HAP-1 (cell line): ENCODE measurements at regions not wholly inside any gene's neighbourhood (a gene's known extent, or its start where the extent isn't known, plus 50 kb on each side); places are given as distances from the start of the nearest gene placed in this dataset.

ENCODE experiments used
- DNase-seq, 2 experiments: peaks; one replicate each; pipeline ENCODE4 v3.0.0-alpha.2; 2016 to 2020; ENCODE audit warnings: low spot score in 2 of 2
- H3K27me3 ChIP-seq: fragments of 250-450 bp; sonication (Bioruptor Pico); 2 replicates; pipeline ENCODE4 v1.5.1; 2020; ENCODE audit warnings: low read depth, mild to moderate bottlenecking, moderate library complexity
- H3K36me3 ChIP-seq: fragments of 250-450 bp; sonication (Bioruptor Pico); replicated peaks from 2 replicates; pipeline ENCODE4 v1.5.1; 2020; ENCODE audit warnings: mild to moderate bottlenecking
- H3K4me1 ChIP-seq: fragments of 250-450 bp; sonication (Bioruptor Pico); 2 replicates; pipeline ENCODE4 v1.5.1; 2020; ENCODE audit warnings: mild to moderate bottlenecking
- H3K4me3 ChIP-seq: fragments of 250-450 bp; sonication (Bioruptor Pico); 2 replicates; pipeline ENCODE4 v1.5.1; 2020; ENCODE audit warnings: mild to moderate bottlenecking, moderate library complexity
- H3K9me3 ChIP-seq: fragments of 250-450 bp; sonication (Bioruptor Pico); 2 replicates; pipeline ENCODE4 v1.5.1; 2020; ENCODE audit warnings: mild to moderate bottlenecking, moderate library complexity
- in situ Hi-C: fragments of 300-500 bp; cut with MboI; formaldehyde crosslinking; loops from 3 replicates; pipeline ENCODE4 v1.14.3; 2020; ENCODE audit warnings: low sequenced_read_pairs, inconsistent platforms, mixed read lengths

- Histone ChIP-seq H3K27me3 (no peaks in the 10 kb centered on the region), H3K9me3 (no peaks in the 10 kb centered on the region), H3K36me3 (no peaks in the 10 kb centered on the region), H3K4me1 (no peaks in the 10 kb centered on the region), H3K4me3 (no peak overlapping the region)
- in situ Hi-C loops, result no loop called here
- DNase-seq, result no peak
Measured at GRCh38 chr15:46710401-46710960, 1006.8 kb upstream of the SEMA6D start.

GRCh38 chr15:46713045-46713444 is 1004.3 kb upstream of the SEMA6D start:
- no peaks in the 10 kb centered on the region for H3K4me1 ChIP-seq

GRCh38 chr15:46714950-46715349 is 1002.4 kb upstream of the SEMA6D start:
- H3K9me3 ChIP-seq, result no peaks in the 10 kb centered on the region
- DNase-seq, result no peak
- in situ Hi-C loops, result no loop called here

More at GRCh38 chr15:46713045-46713444, 1004.3 kb upstream of the SEMA6D start:
- Histone ChIP-seq H3K27me3 (no peaks in the 10 kb centered on the region), H3K9me3 (no peaks in the 10 kb centered on the region), H3K4me3 (no peak overlapping the region), H3K36me3 (no peaks in the 10 kb centered on the region)
- in situ Hi-C loops, result no loop called here
- no peak for DNase-seq

GRCh38 chr15:46723308-46723707 is 994.0 kb upstream of the SEMA6D start:
- no peak overlapping the region for H3K4me3 ChIP-seq

More at GRCh38 chr15:46714950-46715349, 1002.4 kb upstream of the SEMA6D start:
- Histone ChIP-seq H3K27me3 (no peaks in the 10 kb centered on the region), H3K4me3 (no peak overlapping the region), H3K36me3 (no peaks in the 10 kb centered on the region), H3K4me1 (no peaks in the 10 kb centered on the region)

GRCh38 chr15:46732060-46732459 is 985.2 kb upstream of the SEMA6D start:
- no peaks in the 10 kb centered on the region; the same call in 1 of the 2 replicates for H3K9me3 ChIP-seq
- in situ Hi-C loops, result no loop called here
- no peaks in the 10 kb centered on the region for H3K36me3 ChIP-seq

More at GRCh38 chr15:46723308-46723707, 994.0 kb upstream of the SEMA6D start:
- H3K36me3 ChIP-seq, result no peaks in the 10 kb centered on the region
- no peaks in the 10 kb centered on the region for H3K9me3 ChIP-seq
- H3K27me3 ChIP-seq, result no peaks in the 10 kb centered on the region
- in situ Hi-C loops, result no loop called here
- DNase-seq, result no peak
- no peaks in the 10 kb centered on the region for H3K4me1 ChIP-seq

GRCh38 chr15:46735115-46735514 is 982.2 kb upstream of the SEMA6D start:
- Histone ChIP-seq H3K4me3 (no peak overlapping the region), H3K27me3 (no peaks in the 10 kb centered on the region), H3K4me1 (no peaks in the 10 kb centered on the region), H3K9me3 (no peaks in the 10 kb centered on the region; the same call in 1 of the 2 replicates), H3K36me3 (no peaks in the 10 kb centered on the region)
- DNase-seq, result no peak
- in situ Hi-C loops, result no loop called here

More at GRCh38 chr15:46732060-46732459, 985.2 kb upstream of the SEMA6D start:
- DNase-seq, result no peak
- Histone ChIP-seq H3K27me3 (no peaks in the 10 kb centered on the region), H3K4me3 (no peak overlapping the region), H3K4me1 (no peaks in the 10 kb centered on the region)

- Histone ChIP-seq H3K4me3 (no peak overlapping the region), H3K9me3 (no peaks in the 10 kb centered on the region), H3K36me3 (no peaks in the 10 kb centered on the region), H3K4me1 (no peaks in the 10 kb centered on the region), H3K27me3 (no peaks in the 10 kb centered on the region)
- DNase-seq, result no peak
- in situ Hi-C loops, result no loop called here
Measured at GRCh38 chr15:46751303-46751702, 966.0 kb upstream of the SEMA6D start.

- no peaks in the 10 kb centered on the region for H3K4me1 ChIP-seq
- in situ Hi-C loops, result no loop called here
Measured at GRCh38 chr15:46753946-46754345, 963.4 kb upstream of the SEMA6D start.

GRCh38 chr15:46763091-46763490 is 954.2 kb upstream of the SEMA6D start:
- no peaks in the 10 kb centered on the region for H3K4me1 ChIP-seq
- H3K36me3 ChIP-seq, result no peaks in the 10 kb centered on the region
- DNase-seq, result no peak
- 0 out of 2 replicates have a peak, but pooled peaks cover 2% of the 10 kb centered on the region for H3K9me3 ChIP-seq
- no peak overlapping the region for H3K4me3 ChIP-seq
- in situ Hi-C loops, result no loop called here
- H3K27me3 ChIP-seq, result no peaks in the 10 kb centered on the region

More at GRCh38 chr15:46753946-46754345, 963.4 kb upstream of the SEMA6D start:
- no peaks in the 10 kb centered on the region for H3K36me3 ChIP-seq
- DNase-seq, result no peak
- no peak overlapping the region for H3K4me3 ChIP-seq
- H3K9me3 ChIP-seq, result no peaks in the 10 kb centered on the region
- no peaks in the 10 kb centered on the region for H3K27me3 ChIP-seq

GRCh38 chr15:46764851-46765250 is 952.5 kb upstream of the SEMA6D start:
- H3K4me1 ChIP-seq, result no peaks in the 10 kb centered on the region
- H3K36me3 ChIP-seq, result no peaks in the 10 kb centered on the region
- in situ Hi-C loops, result no loop called here
- no peaks in the 10 kb centered on the region for H3K27me3 ChIP-seq
- DNase-seq, result no peak
- H3K4me3 ChIP-seq, result no peak overlapping the region
- H3K9me3 ChIP-seq, result 0 out of 2 replicates have a peak, but pooled peaks cover 2% of the 10 kb centered on the region

GRCh38 chr15:46766021-46766420 is 951.3 kb upstream of the SEMA6D start:
- in situ Hi-C loops, result no loop called here
- no peak overlapping the region for H3K4me3 ChIP-seq
- no peaks in the 10 kb centered on the region for H3K27me3 ChIP-seq
- no peaks in the 10 kb centered on the region for H3K4me1 ChIP-seq
- 0 out of 2 replicates have a peak, but pooled peaks cover 2% of the 10 kb centered on the region for H3K9me3 ChIP-seq
- no peaks in the 10 kb centered on the region for H3K36me3 ChIP-seq
- DNase-seq, result no peak

GRCh38 chr15:46768287-46768686 is 949.0 kb upstream of the SEMA6D start:
- Histone ChIP-seq H3K36me3 (no peaks in the 10 kb centered on the region), H3K4me1 (no peaks in the 10 kb centered on the region), H3K9me3 (no peaks in the 10 kb centered on the region), H3K27me3 (no peaks in the 10 kb centered on the region), H3K4me3 (no peak overlapping the region)
- in situ Hi-C loops, result no loop called here
- no peak for DNase-seq

GRCh38 chr15:46773016-46773415 is 944.3 kb upstream of the SEMA6D start:
- Histone ChIP-seq H3K36me3 (no peaks in the 10 kb centered on the region), H3K9me3 (no peaks in the 10 kb centered on the region), H3K4me1 (no peaks in the 10 kb centered on the region), H3K4me3 (no peak overlapping the region), H3K27me3 (no peaks in the 10 kb centered on the region)
- DNase-seq, result no peak
- in situ Hi-C loops, result no loop called here

- H3K9me3 ChIP-seq, result no peaks in the 10 kb centered on the region
- no peak for DNase-seq
Measured at GRCh38 chr15:46778876-46779275, 938.4 kb upstream of the SEMA6D start.

More at GRCh38 chr15:46778876-46779275, 938.4 kb upstream of the SEMA6D start:
- H3K36me3 ChIP-seq, result no peaks in the 10 kb centered on the region
- in situ Hi-C loops, result no loop called here
- H3K27me3 ChIP-seq, result no peaks in the 10 kb centered on the region
- no peaks in the 10 kb centered on the region for H3K4me1 ChIP-seq
- H3K4me3 ChIP-seq, result no peak overlapping the region
